ENCODE measurements at regions not wholly inside any gene's neighbourhood (a gene's known extent, or its start where the extent isn't known, plus 50 kb on each side); places are given as distances from the start of the nearest gene placed in this dataset.

- H3K4me1 ChIP-seq (ENCODE audit: insufficient read depth, low read length), result no peaks in the 10 kb centered on the region
- no peak overlapping the region for H3K4me3 ChIP-seq (ENCODE audit: low read length)
- no peaks in the 10 kb centered on the region for H3K27me3 ChIP-seq (ENCODE audit: insufficient read depth, low read length)
Measured at GRCh38 chr6:103036846-103037245, 1643.3 kb downstream of the GRIK2 start.

DNA sequence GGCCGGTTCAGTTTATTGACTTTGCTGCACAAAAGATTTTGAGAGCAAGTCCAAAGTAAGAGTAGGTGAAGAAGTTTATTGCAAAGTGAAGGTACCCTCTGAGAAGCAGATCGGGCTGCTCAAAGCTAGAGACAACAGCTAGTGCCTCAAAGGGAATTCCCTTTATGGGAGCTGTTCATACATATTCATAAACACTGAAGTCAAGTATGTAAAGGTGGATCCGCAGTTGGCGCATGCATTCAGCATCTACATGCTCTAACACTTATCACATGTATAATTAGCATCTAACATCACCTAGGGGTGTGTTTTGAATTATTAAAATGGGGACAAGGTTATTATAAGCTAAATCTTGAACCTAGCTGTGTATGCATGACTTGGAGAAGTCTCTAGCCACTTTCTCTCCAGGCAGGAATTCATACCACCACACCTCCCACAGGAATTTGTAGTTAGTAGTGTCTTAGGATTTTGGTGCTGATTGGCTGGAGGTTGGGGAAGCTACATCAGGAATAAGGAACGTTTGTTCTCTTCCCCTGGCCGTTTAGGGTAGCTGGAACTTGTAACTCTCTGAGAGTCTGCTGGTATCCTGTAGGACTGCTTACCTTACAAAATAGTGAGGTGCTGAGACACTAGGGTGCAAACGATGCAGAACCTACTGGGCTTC lies 1633.9 kb downstream of the GRIK2 start:
- no peak overlapping the region for H3K4me3 ChIP-seq (ENCODE audit: low read length)
- H3K9me3 ChIP-seq (ENCODE audit: low read depth, low read length), result no peaks in the 10 kb centered on the region
- H3K27me3 ChIP-seq (ENCODE audit: insufficient read depth, low read length), result no peaks in the 10 kb centered on the region
- no peaks in the 10 kb centered on the region for H3K4me1 ChIP-seq (ENCODE audit: insufficient read depth, low read length)

More at GRCh38 chr6:103036846-103037245, 1643.3 kb downstream of the GRIK2 start:
- H3K9me3 ChIP-seq (ENCODE audit: low read depth, low read length), result no peaks in the 10 kb centered on the region

GRCh38 chr6:103018426-103018825 lies 1624.9 kb downstream of the GRIK2 start:
- no peaks in the 10 kb centered on the region for H3K4me1 ChIP-seq (ENCODE audit: insufficient read depth, low read length)
- H3K4me3 ChIP-seq (ENCODE audit: low read length), result no peak overlapping the region
- no peaks in the 10 kb centered on the region for H3K27me3 ChIP-seq (ENCODE audit: insufficient read depth, low read length)
- no peaks in the 10 kb centered on the region for H3K9me3 ChIP-seq (ENCODE audit: low read depth, low read length)

GRCh38 chr6:103017878-103018277 lies 1624.4 kb downstream of the GRIK2 start:
- Histone ChIP-seq H3K4me3 (ENCODE audit: low read length) (no peak overlapping the region), H3K27me3 (ENCODE audit: insufficient read depth, low read length) (no peaks in the 10 kb centered on the region), H3K4me1 (ENCODE audit: insufficient read depth, low read length) (no peaks in the 10 kb centered on the region), H3K9me3 (ENCODE audit: low read depth, low read length) (no peaks in the 10 kb centered on the region)

- Histone ChIP-seq H3K9me3 (ENCODE audit: low read depth, low read length) (no peaks in the 10 kb centered on the region), H3K4me1 (ENCODE audit: insufficient read depth, low read length) (no peaks in the 10 kb centered on the region), H3K4me3 (ENCODE audit: low read length) (no peak overlapping the region), H3K27me3 (ENCODE audit: insufficient read depth, low read length) (no peaks in the 10 kb centered on the region)
Measured at GRCh38 chr6:103011605-103012004, 1618.1 kb downstream of the GRIK2 start.

DNA sequence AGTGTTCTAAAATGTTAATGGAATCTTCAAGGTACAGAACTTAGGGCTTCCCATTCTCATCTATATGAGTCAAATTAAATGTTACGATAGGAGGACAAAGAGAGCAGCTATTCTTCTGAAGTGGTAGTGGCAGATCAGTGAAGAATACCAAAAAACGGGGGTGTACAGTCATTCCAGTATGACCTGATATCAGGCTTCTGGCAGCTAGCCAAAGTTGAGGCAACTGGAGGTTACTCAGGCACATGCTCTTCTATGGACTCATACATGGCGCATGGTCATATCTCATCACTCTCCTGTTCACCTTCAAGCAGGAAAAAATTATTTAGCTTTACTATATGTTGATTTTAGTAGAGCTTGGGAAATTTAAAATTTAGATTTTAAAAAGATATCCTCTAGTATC lies 1608.8 kb downstream of the GRIK2 start:
- no peaks in the 10 kb centered on the region for H3K4me1 ChIP-seq (ENCODE audit: insufficient read depth, low read length)
- H3K27me3 ChIP-seq (ENCODE audit: insufficient read depth, low read length), result no peaks in the 10 kb centered on the region
- H3K4me3 ChIP-seq (ENCODE audit: low read length), result no peak overlapping the region
- peaks cover 10% of the 10 kb centered on the region for H3K9me3 ChIP-seq (ENCODE audit: low read depth, low read length)

- Histone ChIP-seq H3K27me3 (ENCODE audit: insufficient read depth, low read length) (no peaks in the 10 kb centered on the region), H3K4me3 (ENCODE audit: low read length) (no peak overlapping the region), H3K9me3 (ENCODE audit: low read depth, low read length) (peaks cover 10% of the 10 kb centered on the region), H3K4me1 (ENCODE audit: insufficient read depth, low read length) (no peaks in the 10 kb centered on the region)
Measured at GRCh38 chr6:103001724-103002123, 1608.2 kb downstream of the GRIK2 start.

GRCh38 chr6:103000688-103001087 lies 1607.2 kb downstream of the GRIK2 start:
- Histone ChIP-seq H3K9me3 (ENCODE audit: low read depth, low read length) (peaks cover 10% of the 10 kb centered on the region), H3K4me3 (ENCODE audit: low read length) (no peak overlapping the region), H3K4me1 (ENCODE audit: insufficient read depth, low read length) (no peaks in the 10 kb centered on the region), H3K27me3 (ENCODE audit: insufficient read depth, low read length) (no peaks in the 10 kb centered on the region)

- Histone ChIP-seq H3K4me3 (ENCODE audit: low read length) (no peak overlapping the region), H3K27me3 (ENCODE audit: insufficient read depth, low read length) (no peaks in the 10 kb centered on the region), H3K9me3 (ENCODE audit: low read depth, low read length) (peaks cover 10% of the 10 kb centered on the region), H3K4me1 (ENCODE audit: insufficient read depth, low read length) (no peaks in the 10 kb centered on the region)
Measured at GRCh38 chr6:102995491-102995890, 1602.0 kb downstream of the GRIK2 start.

DNA sequence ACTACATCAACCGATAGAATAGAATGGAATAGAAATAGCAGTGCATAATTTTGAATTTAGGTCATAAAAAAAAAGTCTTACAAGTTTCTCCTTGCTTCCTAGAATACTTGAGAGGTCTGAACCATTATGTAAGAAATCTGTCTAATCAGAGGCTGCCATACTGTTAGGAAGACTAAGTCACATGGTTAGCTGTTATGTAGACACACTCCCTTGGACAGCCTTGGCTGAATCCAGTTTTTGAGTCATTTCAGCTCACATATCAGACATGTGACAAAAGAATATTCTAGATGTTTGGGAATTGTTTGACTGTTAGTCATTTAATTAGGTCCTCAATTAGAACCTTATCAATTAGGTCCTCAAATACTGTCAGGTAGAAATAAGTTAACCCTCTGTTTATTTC lies 1601.4 kb downstream of the GRIK2 start:
- H3K4me3 ChIP-seq (ENCODE audit: low read length), result no peak overlapping the region
- H3K9me3 ChIP-seq (ENCODE audit: low read depth, low read length), result peaks cover 10% of the 10 kb centered on the region
- no peaks in the 10 kb centered on the region for H3K4me1 ChIP-seq (ENCODE audit: insufficient read depth, low read length)
- H3K27me3 ChIP-seq (ENCODE audit: insufficient read depth, low read length), result no peaks in the 10 kb centered on the region

GRCh38 chr6:102986086-102986485 lies 1592.6 kb downstream of the GRIK2 start:
- no peaks in the 10 kb centered on the region for H3K9me3 ChIP-seq (ENCODE audit: low read depth, low read length)

GRCh38 chr6:102984357-102984756 lies 1590.8 kb downstream of the GRIK2 start:
- H3K4me1 ChIP-seq (ENCODE audit: insufficient read depth, low read length), result no peaks in the 10 kb centered on the region
- no peaks in the 10 kb centered on the region for H3K27me3 ChIP-seq (ENCODE audit: insufficient read depth, low read length)
- no peak overlapping the region for H3K4me3 ChIP-seq (ENCODE audit: low read length)
- H3K9me3 ChIP-seq (ENCODE audit: low read depth, low read length), result no peaks in the 10 kb centered on the region

More at GRCh38 chr6:102986086-102986485, 1592.6 kb downstream of the GRIK2 start:
- Histone ChIP-seq H3K4me1 (ENCODE audit: insufficient read depth, low read length) (no peaks in the 10 kb centered on the region), H3K4me3 (ENCODE audit: low read length) (no peak overlapping the region), H3K27me3 (ENCODE audit: insufficient read depth, low read length) (no peaks in the 10 kb centered on the region)

DNA sequence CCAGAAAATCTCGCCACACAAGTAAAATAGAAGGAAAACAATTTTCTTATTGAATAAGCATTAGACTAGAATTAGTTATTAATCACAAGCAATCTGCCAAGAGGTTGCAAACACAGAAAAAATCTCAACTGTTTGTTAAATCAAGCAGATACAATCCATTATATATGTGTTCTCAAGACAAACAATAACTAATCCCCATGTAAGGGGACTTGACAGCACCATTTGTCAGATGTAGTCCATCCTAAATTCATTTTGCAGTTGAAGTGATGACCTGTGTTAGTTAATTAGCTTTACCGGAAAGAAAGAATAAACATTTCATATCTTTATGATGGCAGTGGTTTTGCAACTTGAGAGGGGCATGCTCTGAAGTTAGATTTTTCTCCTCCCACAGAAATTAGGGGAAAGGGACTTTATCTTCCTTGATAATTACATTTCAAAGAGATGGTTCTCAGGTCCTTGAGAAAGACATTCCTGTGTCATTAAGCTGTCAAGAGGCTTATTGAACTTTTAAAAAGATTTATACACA lies 1588.0 kb downstream of the GRIK2 start:
- Histone ChIP-seq H3K9me3 (ENCODE audit: low read depth, low read length) (no peaks in the 10 kb centered on the region), H3K4me3 (ENCODE audit: low read length) (no peak overlapping the region), H3K4me1 (ENCODE audit: insufficient read depth, low read length) (no peaks in the 10 kb centered on the region), H3K27me3 (ENCODE audit: insufficient read depth, low read length) (no peaks in the 10 kb centered on the region)

GRCh38 chr6:102980951-102981350 lies 1587.4 kb downstream of the GRIK2 start:
- no peak overlapping the region for H3K4me3 ChIP-seq (ENCODE audit: low read length)

GRCh38 chr6:102961902-102962301 lies 1568.4 kb downstream of the GRIK2 start:
- no peaks in the 10 kb centered on the region for H3K27me3 ChIP-seq (ENCODE audit: insufficient read depth, low read length)
- no peak overlapping the region for H3K4me3 ChIP-seq (ENCODE audit: low read length)
- H3K9me3 ChIP-seq (ENCODE audit: low read depth, low read length), result no peaks in the 10 kb centered on the region
- no peaks in the 10 kb centered on the region for H3K4me1 ChIP-seq (ENCODE audit: insufficient read depth, low read length)

More at GRCh38 chr6:102980951-102981350, 1587.4 kb downstream of the GRIK2 start:
- Histone ChIP-seq H3K4me1 (ENCODE audit: insufficient read depth, low read length) (no peaks in the 10 kb centered on the region), H3K9me3 (ENCODE audit: low read depth, low read length) (no peaks in the 10 kb centered on the region), H3K27me3 (ENCODE audit: insufficient read depth, low read length) (no peaks in the 10 kb centered on the region)

DNA sequence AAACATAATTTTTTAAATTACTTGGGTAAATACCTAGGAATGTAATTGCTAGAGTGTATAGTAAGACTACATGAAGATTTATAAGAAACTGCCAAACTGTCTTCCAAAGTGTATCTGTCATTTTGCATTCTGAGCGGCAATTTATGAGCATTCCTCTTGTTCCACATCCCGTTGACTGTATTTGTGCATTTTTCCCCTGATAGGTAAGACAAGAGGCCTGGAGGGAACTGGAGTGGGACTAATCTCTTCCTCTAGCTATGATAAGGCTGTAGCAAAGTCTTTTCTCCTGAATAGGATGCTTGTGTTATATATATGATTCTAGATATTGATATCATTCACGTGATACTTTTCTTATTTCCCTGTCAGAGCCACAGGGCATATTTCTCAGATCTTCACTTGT lies 1557.5 kb downstream of the GRIK2 start:
- Histone ChIP-seq H3K27me3 (ENCODE audit: insufficient read depth, low read length) (no peaks in the 10 kb centered on the region), H3K4me1 (ENCODE audit: insufficient read depth, low read length) (no peaks in the 10 kb centered on the region), H3K4me3 (ENCODE audit: low read length) (no peak overlapping the region), H3K9me3 (ENCODE audit: low read depth, low read length) (no peaks in the 10 kb centered on the region)

All from mononuclear cell (primary cell).